GM18499 (cell line): ENCODE measurements at regions not wholly inside any gene's neighbourhood (a gene's known extent, or its start where the extent isn't known, plus 50 kb on each side); places are given as distances from the start of the nearest gene placed in this dataset.
"Not testable (repeated sequence)": the region's sequence is repeated elsewhere in the genome, so short reads cannot be mapped to it uniquely, and the experiment has no call there.

Experiments used
- ATAC-seq: cut with Tn5 transposase; IDR thresholded peaks from one replicate; pipeline ENCODE4 v1.9.1; 2021; ENCODE audit warnings: moderate number of reproducible peaks; ENCODE audit not compliant: insufficient read depth, unreplicated experiment

- not testable (repeated sequence) for ATAC-seq
These were observed 51.9 kb upstream of the MFGE8 start for GRCh38 chr15:88965097-88965496.

GRCh38 chr15:88970232-88970631 lies 57.1 kb upstream of the MFGE8 start:
- ATAC-seq, result no peak

- ATAC-seq, result no peak
These were observed 61.2 kb upstream of the MFGE8 start for GRCh38 chr15:88974392-88974791.

GRCh38 chr15:88975891-88976290 lies 62.7 kb upstream of the MFGE8 start:
- ATAC-seq, result no peak

- ATAC-seq, result no peak
These were observed 63.5 kb upstream of the MFGE8 start for GRCh38 chr15:88976656-88977055.

GRCh38 chr15:88979674-88980073 lies 66.5 kb upstream of the MFGE8 start:
- ATAC-seq, result no peak

- ATAC-seq, result no peak
These were observed 67.3 kb upstream of the MFGE8 start for GRCh38 chr15:88980498-88980897.

- no peak for ATAC-seq
These were observed 68.4 kb upstream of the MFGE8 start for GRCh38 chr15:88981244-88982215.

- ATAC-seq, result peak; percentile 99
These were observed 69.2 kb upstream of the MFGE8 start for GRCh38 chr15:88982304-88982945.

GRCh38 chr15:88982946-88983342 lies 69.8 kb upstream of the MFGE8 start:
- ATAC-seq, result no peak

- ATAC-seq, result no peak
These were observed 70.8 kb upstream of the MFGE8 start for GRCh38 chr15:88983861-88984429.

- no peak for ATAC-seq
These were observed 72.6 kb upstream of the MFGE8 start for GRCh38 chr15:88985547-88986393.

- ATAC-seq, result no peak
These were observed 73.9 kb upstream of the MFGE8 start for GRCh38 chr15:88986949-88987590.

GRCh38 chr15:88987591-88987933 lies 74.4 kb upstream of the MFGE8 start:
- no peak for ATAC-seq

GRCh38 chr15:88987934-88988671 lies 74.9 kb upstream of the MFGE8 start:
- ATAC-seq, result no peak

GRCh38 chr15:88989578-88989977 lies 76.4 kb upstream of the MFGE8 start:
- ATAC-seq, result no peak

GRCh38 chr15:88990185-88990679 lies 77.1 kb upstream of the MFGE8 start:
- no peak for ATAC-seq

GRCh38 chr15:88992216-88992615 lies 79.0 kb upstream of the MFGE8 start:
- ATAC-seq, result no peak

GRCh38 chr15:88992912-88993376 lies 79.8 kb upstream of the MFGE8 start:
- no peak for ATAC-seq
